ENCODE measurements at regions not wholly inside any gene's neighbourhood (a gene's known extent, or its start where the extent isn't known, plus 50 kb on each side); places are given as distances from the start of the nearest gene placed in this dataset.
A peak's percentile ranks its signal among the peaks of the same experiment; 100 is the strongest.

DNA sequence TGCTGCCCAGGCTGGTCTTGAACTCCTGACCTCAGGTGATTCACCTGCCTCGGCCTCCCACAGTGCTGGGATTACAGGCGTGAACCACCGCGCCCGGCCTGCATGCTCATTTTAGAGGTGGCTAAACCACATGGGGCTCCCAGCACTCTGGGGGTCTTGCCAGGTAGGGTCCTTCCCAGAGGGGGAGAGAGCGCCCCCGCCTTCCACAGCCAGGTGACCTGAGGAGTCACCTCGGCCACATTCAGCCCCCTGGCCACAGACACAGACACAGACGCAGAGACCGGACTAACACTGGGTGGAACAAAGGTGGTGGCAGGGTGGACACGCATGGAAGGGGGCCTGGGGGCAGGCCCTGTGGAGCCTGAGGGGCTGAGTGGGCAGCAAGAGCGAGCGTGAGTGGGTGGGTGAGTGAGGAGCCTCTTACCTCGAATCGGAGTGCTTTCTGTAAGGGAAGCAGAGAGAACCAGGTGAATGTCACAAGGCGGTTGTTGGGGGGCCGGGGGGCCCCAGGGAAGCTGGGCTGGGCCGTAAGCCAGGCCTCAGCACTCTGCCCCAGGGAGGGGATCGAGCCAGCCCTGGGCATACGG, 80.1 kb downstream of the PTPRS start:
- Histone ChIP-seq H2BK20ac (ENCODE audit: low read depth, low read length, poor library complexity, severe bottlenecking) (no peak overlapping the region), H2BK12ac (ENCODE audit: insufficient read length, low read depth, low read length) (no peak overlapping the region), H3K23me2 (ENCODE audit: insufficient read length, low read depth, low read length, poor library complexity, severe bottlenecking) (no peaks in the 10 kb centered on the region), H3K14ac (ENCODE audit: insufficient read depth, low read length) (no peak overlapping the region), H4K20me1 (ENCODE audit: control insufficient read depth, insufficient read depth, insufficient read length) (no peaks in the 10 kb centered on the region), H3K18ac (ENCODE audit: insufficient read length, low read depth, low read length) (no peak overlapping the region), H3K23ac (ENCODE audit: insufficient read length, low read depth, low read length) (no peak overlapping the region), H3K4me1 (ENCODE audit: insufficient read depth, low read length) (no peaks in the 10 kb centered on the region), H4K8ac (replicated peaks; ENCODE audit: insufficient read length, low read depth, low read length) (no peak overlapping the region), H2BK15ac (ENCODE audit: low read depth, low read length) (no peak overlapping the region), H4K91ac (ENCODE audit: insufficient read length, low read depth, low read length) (no peak overlapping the region), H2BK120ac (ENCODE audit: low read depth, low read length, poor library complexity, severe bottlenecking) (no peak overlapping the region), H3K9me3 (ENCODE audit: control insufficient read depth, low read depth, low read length) (no peaks in the 10 kb centered on the region), H3K79me2 (ENCODE audit: insufficient read depth, low read length) (no peaks in the 10 kb centered on the region), H2BK5ac (ENCODE audit: insufficient read length, low read length) (no peak overlapping the region), H3K56ac (ENCODE audit: insufficient read length, low read depth, low read length) (no peak overlapping the region), H3K4ac (ENCODE audit: low read depth, low read length) (no peak overlapping the region), H3K27ac (ENCODE audit: insufficient read length, low read depth, low read length) (no peak overlapping the region), H3K4me2 (ENCODE audit: insufficient read depth, insufficient read length, low read length) (no peak overlapping the region), H3K27me3 (ENCODE audit: insufficient read depth, low read length) (no peaks in the 10 kb centered on the region), H3T11ph (ENCODE audit: low read length) (no peak overlapping the region), H4K5ac (ENCODE audit: insufficient read length, low read depth, low read length) (no peak overlapping the region), H3K79me1 (ENCODE audit: insufficient read depth, low read depth, low read length, poor library complexity, severe bottlenecking) (no peaks in the 10 kb centered on the region), H3K9ac (ENCODE audit: extremely low read depth, insufficient read length, low read length) (no peak overlapping the region), H2AK5ac (ENCODE audit: insufficient read length, low read length) (no peak overlapping the region), H2AFZ (ENCODE audit: low read length) (no peak overlapping the region)
- no peak for TF ChIP-seq CTCF (conservative IDR thresholded peaks at IDR 0.05)
- no peaks in the 10 kb centered on the region for H3K27me3 Mint-ChIP-seq (ENCODE audit: low read depth)
- peaks cover 3 to 10% of the 10 kb centered on the region in 2 experiments; a peak in 4 of 5 replicates for H3K9me3 Mint-ChIP-seq
- WGBS (ENCODE audit: extremely low coverage, insufficient read length, low lambda C conversion rate): no CpG with 5 or more reads among the region's 20 CpGs
- no peaks in the 10 kb centered on the region for H3K4me1 Mint-ChIP-seq
- DNase-seq: no peak
- no peak overlapping the region for H3K4me3 Mint-ChIP-seq
- peak overlapping the region in 1 of 3 experiments; percentile 82; a peak in 1 of 7 replicates for H3K27ac Mint-ChIP-seq
- H3K36me3 Mint-ChIP-seq (ENCODE audit: insufficient read depth in 1 of 3, low read depth in 3 of 3): peaks cover 51 to 85% (median 78%) of the 10 kb centered on the region in 3 experiments
